ENCODE measurements at regions not wholly inside any gene's neighbourhood (a gene's known extent, or its start where the extent isn't known, plus 50 kb on each side); places are given as distances from the start of the nearest gene placed in this dataset.

- H3K9me3 Mint-ChIP-seq: peaks cover 4 to 8% of the 10 kb centered on the region in 2 donors
- DNase-seq (ENCODE audit: low spot score in 2 of 2): no peak
- no peaks in the 10 kb centered on the region for H3K36me3 Mint-ChIP-seq
- no peak overlapping the region for H3K27ac Mint-ChIP-seq
- no peak for ATAC-seq
These were observed 113.0 kb downstream of the LRATD1 start for GRCh38 chr2:14745288-14746076.

GRCh38 chr2:14746133-14746532 is 113.6 kb downstream of the LRATD1 start:
- Mint-ChIP-seq H3K36me3 (no peaks in the 10 kb centered on the region), H3K9me3 (peaks cover 4 to 8% of the 10 kb centered on the region in 2 donors), H3K27ac (no peak overlapping the region)
- no peak for DNase-seq (ENCODE audit: low spot score in 2 of 2)
- no peak for ATAC-seq

- H3K36me3 Mint-ChIP-seq: no peaks in the 10 kb centered on the region
- ATAC-seq: no peak
These were observed 114.9 kb downstream of the LRATD1 start for GRCh38 chr2:14747447-14747846.

GRCh38 chr2:14749884-14750283 is 117.4 kb downstream of the LRATD1 start:
- ATAC-seq: no peak
- DNase-seq (ENCODE audit: low spot score in 2 of 2): no peak
- H3K36me3 Mint-ChIP-seq: no peaks in the 10 kb centered on the region
- no peak overlapping the region for H3K27ac Mint-ChIP-seq
- peaks cover 0 to 8% of the 10 kb centered on the region in 2 donors for H3K9me3 Mint-ChIP-seq

More at GRCh38 chr2:14747447-14747846, 114.9 kb downstream of the LRATD1 start:
- Mint-ChIP-seq H3K27ac (no peak overlapping the region), H3K9me3 (peaks cover 4 to 8% of the 10 kb centered on the region in 2 donors)
- DNase-seq (ENCODE audit: low spot score in 2 of 2): no peak

GRCh38 chr2:14750433-14750832 is 117.9 kb downstream of the LRATD1 start:
- H3K9me3 Mint-ChIP-seq: peaks cover 0 to 8% of the 10 kb centered on the region in 2 donors
- H3K27ac Mint-ChIP-seq: no peak overlapping the region
- no peaks in the 10 kb centered on the region for H3K36me3 Mint-ChIP-seq
- ATAC-seq: no peak
- no peak for DNase-seq (ENCODE audit: low spot score in 2 of 2)

GRCh38 chr2:14751581-14751980 is 119.1 kb downstream of the LRATD1 start:
- Mint-ChIP-seq H3K27ac (no peak overlapping the region), H3K36me3 (no peaks in the 10 kb centered on the region), H3K9me3 (peaks cover 0 to 8% of the 10 kb centered on the region in 2 donors)
- DNase-seq (ENCODE audit: low spot score in 2 of 2) (no peak), ATAC-seq (no peak)

- ATAC-seq: no peak
- Mint-ChIP-seq H3K36me3 (no peaks in the 10 kb centered on the region), H3K9me3 (peaks cover 0 to 8% of the 10 kb centered on the region in 2 donors), H3K27ac (no peak overlapping the region)
- no peak for DNase-seq (ENCODE audit: low spot score in 2 of 2)
These were observed 119.8 kb downstream of the LRATD1 start for GRCh38 chr2:14752295-14752694.

- Mint-ChIP-seq H3K9me3 (no peaks in the 10 kb centered on the region), H3K36me3 (no peaks in the 10 kb centered on the region), H3K27ac (no peak overlapping the region)
- ATAC-seq (no peak), DNase-seq (ENCODE audit: low spot score in 2 of 2) (no peak)
These were observed 123.6 kb downstream of the LRATD1 start for GRCh38 chr2:14756122-14756541.

GRCh38 chr2:14756981-14757657 is 124.6 kb downstream of the LRATD1 start:
- ATAC-seq (no peak), DNase-seq (ENCODE audit: low spot score in 2 of 2) (no peak)
- Mint-ChIP-seq H3K36me3 (no peaks in the 10 kb centered on the region), H3K27ac (no peak overlapping the region), H3K9me3 (no peaks in the 10 kb centered on the region)

- DNase-seq (ENCODE audit: low spot score in 2 of 2) (no peak), ATAC-seq (no peak)
- H3K27ac Mint-ChIP-seq: no peak overlapping the region
- H3K9me3 Mint-ChIP-seq: peaks cover 0 to 4% of the 10 kb centered on the region in 2 donors
- no peaks in the 10 kb centered on the region for H3K36me3 Mint-ChIP-seq
These were observed 126.6 kb downstream of the LRATD1 start for GRCh38 chr2:14759082-14759481.

GRCh38 chr2:14760169-14760568 is 127.7 kb downstream of the LRATD1 start:
- ATAC-seq (no peak), DNase-seq (ENCODE audit: low spot score in 2 of 2) (no peak)
- Mint-ChIP-seq H3K27ac (no peak overlapping the region), H3K36me3 (no peaks in the 10 kb centered on the region), H3K9me3 (peaks cover 0 to 4% of the 10 kb centered on the region in 2 donors)

GRCh38 chr2:14761118-14761517 is 128.6 kb downstream of the LRATD1 start:
- ATAC-seq (no peak), DNase-seq (ENCODE audit: low spot score in 2 of 2) (no peak)
- Mint-ChIP-seq H3K9me3 (peaks cover 0 to 4% of the 10 kb centered on the region in 2 donors), H3K36me3 (no peaks in the 10 kb centered on the region), H3K27ac (no peak overlapping the region)

GRCh38 chr2:14773696-14774095 is 141.2 kb downstream of the LRATD1 start:
- H3K27ac Mint-ChIP-seq: no peak overlapping the region
- DNase-seq (ENCODE audit: low spot score in 2 of 2): no peak
- H3K36me3 Mint-ChIP-seq: no peaks in the 10 kb centered on the region
- H3K9me3 Mint-ChIP-seq: peaks cover 0 to 5% of the 10 kb centered on the region in 2 donors
- ATAC-seq: no peak

GRCh38 chr2:14774436-14774968 is 142.0 kb downstream of the LRATD1 start:
- ATAC-seq (no peak), DNase-seq (ENCODE audit: low spot score in 2 of 2) (no peak)
- Mint-ChIP-seq H3K36me3 (no peaks in the 10 kb centered on the region), H3K27ac (no peak overlapping the region), H3K9me3 (peaks cover 0 to 5% of the 10 kb centered on the region in 2 donors)

- peaks cover 0 to 4% of the 10 kb centered on the region in 2 donors for H3K36me3 Mint-ChIP-seq
- DNase-seq (ENCODE audit: low spot score in 2 of 2): no peak
- H3K27ac Mint-ChIP-seq: no peak overlapping the region
- no peak for ATAC-seq
- peaks cover 4 to 5% of the 10 kb centered on the region in 2 donors for H3K9me3 Mint-ChIP-seq
These were observed 143.7 kb downstream of the LRATD1 start for GRCh38 chr2:14776216-14776615.

GRCh38 chr2:14778015-14778414 is 145.5 kb downstream of the LRATD1 start:
- peaks cover 12 to 16% of the 10 kb centered on the region in 2 donors for H3K9me3 Mint-ChIP-seq
- no peak overlapping the region for H3K27ac Mint-ChIP-seq
- no peak for ATAC-seq
- H3K36me3 Mint-ChIP-seq: peaks cover 0 to 13% of the 10 kb centered on the region in 2 donors
- DNase-seq (ENCODE audit: low spot score in 2 of 2): no peak

GRCh38 chr2:14779252-14779651 is 146.7 kb downstream of the LRATD1 start:
- no peak for DNase-seq (ENCODE audit: low spot score in 2 of 2)
- no peak overlapping the region for H3K27ac Mint-ChIP-seq
- H3K36me3 Mint-ChIP-seq: peaks cover 0 to 13% of the 10 kb centered on the region in 2 donors
- ATAC-seq: no peak
- H3K9me3 Mint-ChIP-seq: peaks cover 12 to 16% of the 10 kb centered on the region in 2 donors

Measured in activated naive CD4-positive, alpha-beta T cell treated with anti-CD3 and anti-CD28 coated beads, Interleukin-2, amount 50 U/mL, for 72 hours (primary cell).